Esophagus squamous epithelium (tissue), 4 donors: ENCODE measurements at regions not wholly inside any gene's neighbourhood (a gene's known extent, or its start where the extent isn't known, plus 50 kb on each side); places are given as distances from the start of the nearest gene placed in this dataset.

Experiments used
- POLR2A ChIP-seq, 4 donors: fragments of 450-650 bp; IDR thresholded peaks; one replicate each; pipeline ENCODE4 v1.6.1; 2017; ENCODE audit warnings: antibody characterized with exemption in 4 of 4, mild to moderate bottlenecking in 4 of 4, moderate library complexity in 3 of 4
- TF ChIP-seq, protein P1 (sequence below), 6 experiments: fragments of 450-650 bp in 4 of 6; fragments of 200-600 bp in 2 of 6; sonication (generic) in 2 of 6; IDR thresholded peaks; one replicate each; pipeline ENCODE4 v1.5.1; 2016 to 2019; ENCODE audit warnings: antibody characterized with exemption in 6 of 6, mild to moderate bottlenecking in 4 of 6, moderate library complexity in 4 of 6

- TF ChIP-seq, protein P1, sequence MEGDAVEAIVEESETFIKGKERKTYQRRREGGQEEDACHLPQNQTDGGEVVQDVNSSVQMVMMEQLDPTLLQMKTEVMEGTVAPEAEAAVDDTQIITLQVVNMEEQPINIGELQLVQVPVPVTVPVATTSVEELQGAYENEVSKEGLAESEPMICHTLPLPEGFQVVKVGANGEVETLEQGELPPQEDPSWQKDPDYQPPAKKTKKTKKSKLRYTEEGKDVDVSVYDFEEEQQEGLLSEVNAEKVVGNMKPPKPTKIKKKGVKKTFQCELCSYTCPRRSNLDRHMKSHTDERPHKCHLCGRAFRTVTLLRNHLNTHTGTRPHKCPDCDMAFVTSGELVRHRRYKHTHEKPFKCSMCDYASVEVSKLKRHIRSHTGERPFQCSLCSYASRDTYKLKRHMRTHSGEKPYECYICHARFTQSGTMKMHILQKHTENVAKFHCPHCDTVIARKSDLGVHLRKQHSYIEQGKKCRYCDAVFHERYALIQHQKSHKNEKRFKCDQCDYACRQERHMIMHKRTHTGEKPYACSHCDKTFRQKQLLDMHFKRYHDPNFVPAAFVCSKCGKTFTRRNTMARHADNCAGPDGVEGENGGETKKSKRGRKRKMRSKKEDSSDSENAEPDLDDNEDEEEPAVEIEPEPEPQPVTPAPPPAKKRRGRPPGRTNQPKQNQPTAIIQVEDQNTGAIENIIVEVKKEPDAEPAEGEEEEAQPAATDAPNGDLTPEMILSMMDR (IDR thresholded peaks at IDR 0.05) = no peak
- TF ChIP-seq POLR2A (IDR thresholded peaks at IDR 0.05) = no peak
Observed at GRCh38 chr20:6709910-6710595, 57.4 kb upstream of the BMP2 start.
